ENCODE measurements at regions not wholly inside any gene's neighbourhood (a gene's known extent, or its start where the extent isn't known, plus 50 kb on each side); places are given as distances from the start of the nearest gene placed in this dataset.

- TF ChIP-seq, protein P1, sequence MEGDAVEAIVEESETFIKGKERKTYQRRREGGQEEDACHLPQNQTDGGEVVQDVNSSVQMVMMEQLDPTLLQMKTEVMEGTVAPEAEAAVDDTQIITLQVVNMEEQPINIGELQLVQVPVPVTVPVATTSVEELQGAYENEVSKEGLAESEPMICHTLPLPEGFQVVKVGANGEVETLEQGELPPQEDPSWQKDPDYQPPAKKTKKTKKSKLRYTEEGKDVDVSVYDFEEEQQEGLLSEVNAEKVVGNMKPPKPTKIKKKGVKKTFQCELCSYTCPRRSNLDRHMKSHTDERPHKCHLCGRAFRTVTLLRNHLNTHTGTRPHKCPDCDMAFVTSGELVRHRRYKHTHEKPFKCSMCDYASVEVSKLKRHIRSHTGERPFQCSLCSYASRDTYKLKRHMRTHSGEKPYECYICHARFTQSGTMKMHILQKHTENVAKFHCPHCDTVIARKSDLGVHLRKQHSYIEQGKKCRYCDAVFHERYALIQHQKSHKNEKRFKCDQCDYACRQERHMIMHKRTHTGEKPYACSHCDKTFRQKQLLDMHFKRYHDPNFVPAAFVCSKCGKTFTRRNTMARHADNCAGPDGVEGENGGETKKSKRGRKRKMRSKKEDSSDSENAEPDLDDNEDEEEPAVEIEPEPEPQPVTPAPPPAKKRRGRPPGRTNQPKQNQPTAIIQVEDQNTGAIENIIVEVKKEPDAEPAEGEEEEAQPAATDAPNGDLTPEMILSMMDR (IDR thresholded peaks at IDR 0.05) = no peak
- TF ChIP-seq POLR2A (IDR thresholded peaks at IDR 0.05) (no peak), POLR2AphosphoS5 (IDR thresholded peaks at IDR 0.05) (no peak)
These were observed 509.6 kb upstream of the POU3F3 start for GRCh38 chr2:104344306-104344705.

All from upper lobe of left lung (tissue), 4 donors.